Lower leg skin (tissue), 4 donors: ENCODE measurements at regions not wholly inside any gene's neighbourhood (a gene's known extent, or its start where the extent isn't known, plus 50 kb on each side); places are given as distances from the start of the nearest gene placed in this dataset.

Experiments
- DNase-seq, 2 donors: peaks; one replicate each; pipeline ENCODE4 v3.0.0-alpha.2; 2019; ENCODE audit warnings: low spot score in 2 of 2
- H3K4me3 ChIP-seq: fragments of 200-600 bp; sonication (generic); 2 replicates; pipeline ENCODE4 v1.5.1; 2017; ENCODE audit warnings: mild to moderate bottlenecking, low read depth; ENCODE audit not compliant: poor library complexity, severe bottlenecking
- POLR2A ChIP-seq, 2 donors: fragments of 450-650 bp; IDR thresholded peaks; one replicate each; pipeline ENCODE4 v1.6.1; 2016 to 2017; ENCODE audit warnings: antibody characterized with exemption in 2 of 2, mild to moderate bottlenecking in 1 of 2, moderate library complexity in 1 of 2
- WGBS, 2 donors: methylation state at CpG; one replicate each; pipeline ENCODE4 v1.1.5; 2018; 5-methylcytosine and 5-hydroxymethylcytosine counted together
- intact Hi-C: fragments of 100-400 bp; cut with DNase I; formaldehyde crosslinking; loops from one replicate; pipeline ENCODE4 v1.15.0; 2023; ENCODE audit warnings: low total_unique reads
- TF ChIP-seq, protein P1 (sequence below), 3 donors: fragments of 450-650 bp; IDR thresholded peaks; one replicate each; pipeline ENCODE4 v1.5.1; 2016; ENCODE audit warnings: antibody characterized with exemption in 3 of 3, mild to moderate bottlenecking in 3 of 3, moderate library complexity in 2 of 3

DNA sequence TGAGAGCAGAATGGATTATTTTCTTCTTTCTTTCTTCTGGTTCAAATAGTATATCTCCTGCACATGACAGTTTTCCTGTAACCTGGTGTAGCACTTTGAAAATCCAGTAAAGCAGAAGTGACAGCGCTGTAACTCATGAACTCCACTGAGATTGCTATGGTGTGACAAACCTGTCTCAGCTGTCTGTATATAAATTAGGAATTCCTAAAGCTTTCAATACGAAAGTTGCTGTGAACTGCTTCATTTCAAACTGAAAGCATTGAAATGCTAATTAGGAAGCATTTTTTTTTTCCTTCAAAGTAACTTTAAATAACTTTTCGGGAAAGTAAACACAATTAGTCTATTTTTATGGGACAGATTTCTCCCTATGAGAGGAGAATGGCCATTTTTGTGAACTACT is 646.9 kb upstream of the ZP4 start:
- no peak overlapping the region for H3K4me3 ChIP-seq
- intact Hi-C loops = no loop called here
- WGBS, 2 donors = 67 to 73% methylated on average over 3 of the region's 3 CpGs
- TF ChIP-seq POLR2A (IDR thresholded peaks at IDR 0.05) = no peak
- TF ChIP-seq, protein P1, sequence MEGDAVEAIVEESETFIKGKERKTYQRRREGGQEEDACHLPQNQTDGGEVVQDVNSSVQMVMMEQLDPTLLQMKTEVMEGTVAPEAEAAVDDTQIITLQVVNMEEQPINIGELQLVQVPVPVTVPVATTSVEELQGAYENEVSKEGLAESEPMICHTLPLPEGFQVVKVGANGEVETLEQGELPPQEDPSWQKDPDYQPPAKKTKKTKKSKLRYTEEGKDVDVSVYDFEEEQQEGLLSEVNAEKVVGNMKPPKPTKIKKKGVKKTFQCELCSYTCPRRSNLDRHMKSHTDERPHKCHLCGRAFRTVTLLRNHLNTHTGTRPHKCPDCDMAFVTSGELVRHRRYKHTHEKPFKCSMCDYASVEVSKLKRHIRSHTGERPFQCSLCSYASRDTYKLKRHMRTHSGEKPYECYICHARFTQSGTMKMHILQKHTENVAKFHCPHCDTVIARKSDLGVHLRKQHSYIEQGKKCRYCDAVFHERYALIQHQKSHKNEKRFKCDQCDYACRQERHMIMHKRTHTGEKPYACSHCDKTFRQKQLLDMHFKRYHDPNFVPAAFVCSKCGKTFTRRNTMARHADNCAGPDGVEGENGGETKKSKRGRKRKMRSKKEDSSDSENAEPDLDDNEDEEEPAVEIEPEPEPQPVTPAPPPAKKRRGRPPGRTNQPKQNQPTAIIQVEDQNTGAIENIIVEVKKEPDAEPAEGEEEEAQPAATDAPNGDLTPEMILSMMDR (IDR thresholded peaks at IDR 0.05) = no peak
- DNase-seq = no peak

DNA sequence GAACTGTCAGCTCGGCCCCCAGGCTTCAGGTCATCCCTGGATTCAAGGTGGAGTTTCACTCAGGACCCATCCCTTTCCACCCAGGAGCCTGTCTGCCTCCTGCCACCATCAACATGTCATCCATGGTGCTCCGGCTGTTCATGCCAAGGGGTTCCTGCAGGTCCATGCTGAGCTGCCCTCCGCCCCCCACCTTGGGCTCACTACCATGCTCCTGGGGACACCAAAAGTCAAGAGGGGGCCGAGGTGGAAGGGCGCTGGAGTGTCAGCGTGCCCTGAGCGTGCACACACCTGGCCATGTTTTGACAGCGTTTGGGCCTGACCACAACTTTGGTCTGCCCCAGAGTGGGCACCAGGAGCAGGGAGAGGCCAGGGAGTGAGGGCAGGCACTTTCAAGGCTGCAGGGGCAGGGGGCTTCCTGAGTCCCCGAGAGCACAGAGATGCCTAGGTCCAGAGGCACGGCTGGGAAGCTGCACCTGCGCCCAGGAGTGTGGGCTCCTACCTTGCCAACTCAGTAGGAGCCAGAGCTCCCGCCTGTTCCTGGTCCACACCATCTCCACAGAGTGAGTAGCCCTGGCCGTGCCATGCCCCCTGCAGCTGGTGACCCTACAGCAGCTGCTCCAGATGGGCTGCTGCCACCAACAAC is 639.6 kb upstream of the ZP4 start:
- TF ChIP-seq, protein P1 (IDR thresholded peaks at IDR 0.05) = no peak
- no peak for TF ChIP-seq POLR2A (IDR thresholded peaks at IDR 0.05)
- 87 to 94% methylated on average over 8 to 13 of the region's 13 CpGs for WGBS, 2 donors
- H3K4me3 ChIP-seq = no peak overlapping the region
- no peak for DNase-seq
- intact Hi-C loops = no loop called here

DNA sequence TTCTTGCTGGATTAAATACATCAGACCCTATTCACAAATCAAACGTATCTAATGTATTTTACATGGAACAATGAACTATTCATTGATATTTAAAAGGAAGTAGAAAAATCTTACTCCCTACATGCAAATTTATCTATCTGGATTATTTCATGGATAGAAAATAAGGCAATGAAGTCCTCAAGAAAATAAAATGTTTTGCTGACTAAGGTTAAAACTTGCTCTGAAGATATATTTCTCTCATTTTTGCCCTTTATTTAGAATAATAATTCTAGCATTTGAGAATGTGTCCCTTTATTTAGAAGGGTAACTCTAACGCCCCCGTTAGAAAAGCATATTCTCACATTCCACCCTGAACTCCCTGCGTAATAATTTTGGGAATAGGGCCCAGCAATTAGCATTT is 627.0 kb upstream of the ZP4 start:
- no peak for TF ChIP-seq POLR2A (IDR thresholded peaks at IDR 0.05)
- TF ChIP-seq, protein P1 (IDR thresholded peaks at IDR 0.05) = no peak
- WGBS, 2 donors = 70 to 75% methylated on average over 4 of the region's 4 CpGs
- H3K4me3 ChIP-seq = no peak overlapping the region
- intact Hi-C loops = no loop called here
- DNase-seq = no peak

DNA sequence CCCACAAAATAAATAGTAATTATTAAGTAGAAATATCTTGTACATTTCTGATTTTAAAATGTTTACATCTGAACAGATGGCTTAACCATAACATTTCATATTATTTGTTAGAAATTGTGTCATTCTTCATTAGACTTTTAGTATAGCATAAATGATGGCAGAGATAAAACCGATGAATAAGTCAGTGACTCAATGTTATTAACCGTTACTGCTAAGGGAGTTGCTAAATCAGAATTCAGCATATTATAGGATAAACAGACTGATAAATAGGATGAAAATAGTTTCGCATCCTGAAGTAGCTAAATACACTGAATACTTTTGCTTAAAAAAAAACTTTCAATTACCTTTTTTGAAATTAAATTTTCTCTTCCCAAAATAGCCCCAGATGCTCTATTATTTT is 610.6 kb upstream of the ZP4 start:
- TF ChIP-seq, protein P1 (IDR thresholded peaks at IDR 0.05) = no peak
- no peak for TF ChIP-seq POLR2A (IDR thresholded peaks at IDR 0.05)
- DNase-seq = no peak
- intact Hi-C loops = no loop called here
- H3K4me3 ChIP-seq = no peak overlapping the region
- 57 to 68% methylated on average over 3 of the region's 3 CpGs for WGBS, 2 donors

DNA sequence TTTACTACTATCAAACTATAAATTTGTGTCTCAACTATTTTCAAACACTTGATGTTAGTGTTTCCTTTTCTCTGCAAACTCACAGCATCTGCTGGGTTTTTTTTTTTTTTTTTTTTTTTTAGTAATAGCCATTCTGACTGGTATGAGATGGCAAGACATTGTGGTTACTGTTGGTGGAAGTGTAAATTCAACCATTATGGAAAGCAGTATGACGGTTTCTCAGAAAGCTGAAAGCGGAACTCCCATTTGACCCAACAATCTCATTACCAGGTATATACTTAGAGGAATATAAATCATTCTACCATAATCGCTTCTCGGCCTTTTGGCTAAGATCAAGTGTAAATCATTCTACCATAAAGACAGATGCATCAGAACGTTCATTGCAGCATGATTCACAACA is 608.3 kb upstream of the ZP4 start:
- H3K4me3 ChIP-seq = no peak overlapping the region
- DNase-seq = no peak
- 72 to 87% methylated on average over 5 of the region's 5 CpGs for WGBS, 2 donors
- TF ChIP-seq POLR2A (IDR thresholded peaks at IDR 0.05) = no peak
- TF ChIP-seq, protein P1 (IDR thresholded peaks at IDR 0.05) = no peak
- intact Hi-C loops = no loop called here

DNA sequence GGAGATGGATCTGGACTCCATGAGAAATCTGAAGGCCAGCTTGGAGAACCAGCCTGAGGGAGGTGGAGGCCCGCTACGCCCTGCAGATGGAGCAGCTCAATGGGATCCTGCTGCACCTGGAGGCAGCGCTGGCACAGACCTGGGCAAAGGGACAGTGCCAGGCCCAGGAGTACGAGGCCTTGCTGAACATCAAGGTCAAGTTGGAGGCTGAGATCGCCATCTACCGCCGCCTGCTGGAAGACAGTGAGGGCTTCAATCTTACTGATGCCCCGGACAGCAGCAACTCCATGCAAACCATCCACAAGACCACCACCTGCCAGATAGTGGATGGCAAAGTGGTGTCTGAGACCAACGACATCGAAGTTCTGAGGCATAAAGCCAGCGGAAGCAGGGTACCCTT is 601.5 kb upstream of the ZP4 start:
- intact Hi-C loops = no loop called here
- TF ChIP-seq, protein P1 (IDR thresholded peaks at IDR 0.05) = no peak
- no peak for TF ChIP-seq POLR2A (IDR thresholded peaks at IDR 0.05)
- WGBS, 2 donors = 89 to 96% methylated on average over 11 of the region's 11 CpGs
- no peak overlapping the region for H3K4me3 ChIP-seq
- DNase-seq = no peak
